ENCODE measurements at regions not wholly inside any gene's neighbourhood (a gene's known extent, or its start where the extent isn't known, plus 50 kb on each side); places are given as distances from the start of the nearest gene placed in this dataset.

- H3K9me3 ChIP-seq (ENCODE audit: control insufficient read depth, insufficient read depth, low read length) = no peaks in the 10 kb centered on the region
- no peaks in the 10 kb centered on the region for H3K4me1 ChIP-seq (ENCODE audit: control insufficient read depth, low read length)
- TF ChIP-seq EZH2phosphoT487 (IDR thresholded peaks at IDR 0.05; ENCODE audit: borderline replicate concordance, low read length) (no peak), CTCF (IDR thresholded peaks at IDR 0.05; ENCODE audit: low read depth, low read length, poor library complexity, severe bottlenecking) (no peak)
Measured at GRCh38 chr4:36494747-36495146, 213.3 kb downstream of the DTHD1 start.

GRCh38 chr4:36502350-36502749, 220.9 kb downstream of the DTHD1 start:
- Histone ChIP-seq H3K79me2 (ENCODE audit: control insufficient read depth, low read length) (no peaks in the 10 kb centered on the region), H3F3A (ENCODE audit: control insufficient read depth, insufficient read depth) (no peaks in the 10 kb centered on the region), H3K9me3 (ENCODE audit: control insufficient read depth, insufficient read depth, low read length) (no peaks in the 10 kb centered on the region), H3K27ac (ENCODE audit: low read depth, low read length) (no peak overlapping the region), H3K4me3 (ENCODE audit: low read length) (no peak overlapping the region), H3K4me2 (ENCODE audit: low read length) (no peak overlapping the region), H3K4me1 (ENCODE audit: control insufficient read depth, low read length) (no peaks in the 10 kb centered on the region), H3K27me3 (ENCODE audit: control insufficient read depth, low read length) (no peaks in the 10 kb centered on the region), H3K36me3 (ENCODE audit: control insufficient read depth, low read length) (no peaks in the 10 kb centered on the region), H4K20me1 (ENCODE audit: control insufficient read depth, insufficient read depth, low read depth, low read length) (no peaks in the 10 kb centered on the region), H3K9me2 (replicated peaks; ENCODE audit: control insufficient read depth, low read length) (no peaks in the 10 kb centered on the region)
- no peak for TF ChIP-seq CTCF (IDR thresholded peaks at IDR 0.05; ENCODE audit: low read depth, low read length, poor library complexity, severe bottlenecking)

More at GRCh38 chr4:36494747-36495146, 213.3 kb downstream of the DTHD1 start:
- Histone ChIP-seq H3K4me2 (ENCODE audit: low read length) (no peak overlapping the region), H4K20me1 (ENCODE audit: control insufficient read depth, insufficient read depth, low read depth, low read length) (no peaks in the 10 kb centered on the region), H3K27me3 (ENCODE audit: control insufficient read depth, low read length) (no peaks in the 10 kb centered on the region), H3K36me3 (ENCODE audit: control insufficient read depth, low read length) (no peaks in the 10 kb centered on the region), H3K79me2 (ENCODE audit: control insufficient read depth, low read length) (no peaks in the 10 kb centered on the region), H3K4me3 (ENCODE audit: low read length) (no peak overlapping the region), H3K9me2 (replicated peaks; ENCODE audit: control insufficient read depth, low read length) (no peaks in the 10 kb centered on the region), H3K27ac (ENCODE audit: low read depth, low read length) (no peak overlapping the region), H3F3A (ENCODE audit: control insufficient read depth, insufficient read depth) (no peaks in the 10 kb centered on the region)

GRCh38 chr4:36508394-36508793, 227.0 kb downstream of the DTHD1 start:
- Histone ChIP-seq H3K27ac (ENCODE audit: low read depth, low read length) (no peak overlapping the region), H3K9me2 (replicated peaks; ENCODE audit: control insufficient read depth, low read length) (no peaks in the 10 kb centered on the region; the same call in 1 of the 2 replicates), H3K27me3 (ENCODE audit: control insufficient read depth, low read length) (no peaks in the 10 kb centered on the region), H3K36me3 (ENCODE audit: control insufficient read depth, low read length) (no peaks in the 10 kb centered on the region), H3K9me3 (ENCODE audit: control insufficient read depth, insufficient read depth, low read length) (no peaks in the 10 kb centered on the region), H3K4me3 (ENCODE audit: low read length) (no peak overlapping the region), H3K79me2 (ENCODE audit: control insufficient read depth, low read length) (no peaks in the 10 kb centered on the region), H3F3A (ENCODE audit: control insufficient read depth, insufficient read depth) (no peaks in the 10 kb centered on the region), H3K4me2 (ENCODE audit: low read length) (no peak overlapping the region), H4K20me1 (ENCODE audit: control insufficient read depth, insufficient read depth, low read depth, low read length) (no peaks in the 10 kb centered on the region), H3K4me1 (ENCODE audit: control insufficient read depth, low read length) (no peaks in the 10 kb centered on the region)
- TF ChIP-seq CTCF (IDR thresholded peaks at IDR 0.05; ENCODE audit: low read depth, low read length, poor library complexity, severe bottlenecking) = no peak
- TF ChIP-seq EZH2phosphoT487 (IDR thresholded peaks at IDR 0.05; ENCODE audit: borderline replicate concordance, low read length) = no peak

GRCh38 chr4:36509845-36510244, 228.4 kb downstream of the DTHD1 start:
- TF ChIP-seq EZH2phosphoT487 (IDR thresholded peaks at IDR 0.05; ENCODE audit: borderline replicate concordance, low read length) (no peak), CTCF (IDR thresholded peaks at IDR 0.05; ENCODE audit: low read depth, low read length, poor library complexity, severe bottlenecking) (no peak)
- no peak overlapping the region for H3K4me2 ChIP-seq (ENCODE audit: low read length)
- no peaks in the 10 kb centered on the region for H4K20me1 ChIP-seq (ENCODE audit: control insufficient read depth, insufficient read depth, low read depth, low read length)
- no peak overlapping the region for H3K4me3 ChIP-seq (ENCODE audit: low read length)
- no peaks in the 10 kb centered on the region for H3F3A ChIP-seq (ENCODE audit: control insufficient read depth, insufficient read depth)
- H3K9me2 ChIP-seq (replicated peaks; ENCODE audit: control insufficient read depth, low read length) = no peaks in the 10 kb centered on the region; the same call in 1 of the 2 replicates
- no peak overlapping the region for H3K27ac ChIP-seq (ENCODE audit: low read depth, low read length)
- H3K4me1 ChIP-seq (ENCODE audit: control insufficient read depth, low read length) = no peaks in the 10 kb centered on the region
- H3K27me3 ChIP-seq (ENCODE audit: control insufficient read depth, low read length) = no peaks in the 10 kb centered on the region
- H3K9me3 ChIP-seq (ENCODE audit: control insufficient read depth, insufficient read depth, low read length) = no peaks in the 10 kb centered on the region
- H3K36me3 ChIP-seq (ENCODE audit: control insufficient read depth, low read length) = no peaks in the 10 kb centered on the region
- H3K79me2 ChIP-seq (ENCODE audit: control insufficient read depth, low read length) = no peaks in the 10 kb centered on the region
